ENCODE measurements at regions not wholly inside any gene's neighbourhood (a gene's known extent, or its start where the extent isn't known, plus 50 kb on each side); places are given as distances from the start of the nearest gene placed in this dataset.

- no peak for DNase-seq
Observed at GRCh38 chr1:57984277-57984676, 560.4 kb upstream of the DAB1 start.

GRCh38 chr1:57983441-57983840 lies 559.6 kb upstream of the DAB1 start:
- DNase-seq = no peak

GRCh38 chr1:57982852-57983251 lies 559.0 kb upstream of the DAB1 start:
- DNase-seq = no peak

- no peak for DNase-seq
Observed at GRCh38 chr1:57976216-57976615, 552.4 kb upstream of the DAB1 start.

DNA sequence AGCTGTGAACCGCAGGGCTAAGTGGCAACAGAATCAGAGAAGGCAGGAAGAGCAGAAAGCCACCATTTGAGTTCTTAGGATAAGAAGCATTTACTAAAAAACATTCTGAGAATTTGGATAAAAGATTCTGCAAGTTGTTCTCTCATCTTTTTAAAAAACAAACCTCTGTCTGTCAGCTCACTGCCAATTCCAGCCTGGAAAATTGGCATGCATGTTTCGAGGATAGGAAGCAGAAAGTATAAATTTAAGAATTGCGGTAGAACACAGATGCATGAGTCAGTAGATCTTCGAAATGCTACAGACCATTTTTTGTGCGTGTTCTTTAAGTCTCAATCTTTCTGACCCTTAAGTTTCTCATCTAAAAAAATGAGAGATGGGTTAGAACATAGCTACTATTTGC lies 544.5 kb upstream of the DAB1 start:
- no peak for DNase-seq

DNA sequence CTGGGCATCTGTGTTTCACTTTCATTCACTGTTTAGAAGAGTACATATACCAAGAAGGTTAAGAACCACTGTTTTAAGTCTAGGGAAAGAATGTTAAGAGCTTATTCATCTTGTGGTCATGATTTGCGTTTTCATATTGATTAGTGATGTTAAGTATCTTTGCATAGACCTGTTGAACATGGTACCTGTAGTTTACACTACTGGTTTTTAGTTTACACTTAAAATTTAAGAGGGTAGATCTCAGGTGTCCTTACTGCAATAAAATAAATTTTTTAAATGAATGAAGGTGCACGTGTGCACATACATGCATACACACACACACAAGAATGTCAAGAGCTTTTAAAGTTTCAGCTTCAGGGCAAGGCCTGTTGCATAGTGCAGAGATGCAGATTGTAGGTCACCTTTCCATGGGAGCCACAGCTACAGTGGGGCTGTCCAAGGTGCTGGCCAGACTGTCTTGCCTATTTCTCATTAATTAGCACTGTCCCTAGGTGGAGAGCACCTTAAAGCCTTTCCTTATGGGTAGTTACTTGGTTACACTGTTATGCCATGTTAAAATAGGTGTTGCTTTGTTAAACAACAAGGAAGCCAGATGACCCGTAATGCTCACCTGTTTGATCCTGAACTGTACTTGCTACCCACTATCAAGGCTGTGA lies 543.0 kb upstream of the DAB1 start:
- peak; percentile 44 for DNase-seq

DNA sequence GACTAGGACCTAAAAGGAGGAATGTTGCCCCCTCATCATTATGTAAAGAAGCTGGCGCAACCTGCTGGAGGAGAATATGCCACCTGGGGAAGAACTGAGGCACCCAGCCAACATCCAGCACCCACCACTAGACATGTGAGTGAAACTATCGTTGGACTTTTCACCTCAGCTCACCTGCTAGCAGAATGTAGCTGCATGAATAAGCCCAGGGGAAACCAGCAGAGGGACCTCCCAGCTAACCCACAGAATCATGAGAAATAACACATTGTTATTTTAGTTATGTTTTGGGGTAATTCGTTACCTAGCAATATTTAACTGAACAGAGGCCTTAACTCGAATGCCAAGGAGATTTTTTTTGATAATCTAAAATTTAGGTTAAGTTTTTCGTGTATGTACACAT lies 542.5 kb upstream of the DAB1 start:
- DNase-seq = no peak

GRCh38 chr1:57963581-57963980 lies 539.7 kb upstream of the DAB1 start:
- no peak for DNase-seq

DNA sequence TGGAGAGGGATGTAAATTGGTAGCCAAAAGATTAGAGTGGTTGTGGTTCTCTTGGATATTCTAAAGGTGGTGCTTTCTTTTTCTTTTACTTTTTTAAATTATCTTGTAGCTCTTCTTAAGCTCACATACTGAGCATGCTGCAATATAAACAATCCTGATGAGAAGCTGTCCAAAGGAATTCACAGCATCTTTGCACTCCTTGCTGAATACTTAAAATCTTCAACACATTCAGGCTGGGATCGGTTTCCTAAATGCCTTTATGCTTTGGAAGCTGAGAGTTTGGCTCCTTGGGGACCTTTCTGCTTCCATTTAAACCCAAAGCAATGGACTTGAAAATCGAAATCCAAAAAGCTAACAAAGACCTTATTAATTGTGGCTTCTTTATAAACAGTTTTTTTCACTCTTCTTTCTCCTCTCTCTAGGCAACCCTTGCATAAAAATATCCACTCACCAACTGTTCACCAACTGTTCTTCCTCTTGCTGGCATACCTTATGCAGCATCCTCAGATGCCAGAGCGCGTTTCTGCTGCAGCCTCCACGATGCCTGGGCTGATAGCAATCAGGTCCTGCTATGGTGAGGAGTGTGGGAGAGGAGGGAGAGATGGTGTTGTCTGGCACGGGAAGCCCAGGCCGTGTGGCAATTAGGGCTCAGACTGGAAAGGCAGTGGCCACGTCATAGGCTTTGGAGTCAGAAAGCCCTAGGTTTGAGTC lies 535.8 kb upstream of the DAB1 start:
- no peak for DNase-seq

GRCh38 chr1:57957576-57957975 lies 533.7 kb upstream of the DAB1 start:
- no peak for DNase-seq

GRCh38 chr1:57951390-57951789 lies 527.5 kb upstream of the DAB1 start:
- DNase-seq = no peak

- DNase-seq = no peak
Observed at GRCh38 chr1:57949168-57949567, 525.3 kb upstream of the DAB1 start.

- no peak for DNase-seq
Observed at GRCh38 chr1:57947471-57947870, 523.6 kb upstream of the DAB1 start.

DNA sequence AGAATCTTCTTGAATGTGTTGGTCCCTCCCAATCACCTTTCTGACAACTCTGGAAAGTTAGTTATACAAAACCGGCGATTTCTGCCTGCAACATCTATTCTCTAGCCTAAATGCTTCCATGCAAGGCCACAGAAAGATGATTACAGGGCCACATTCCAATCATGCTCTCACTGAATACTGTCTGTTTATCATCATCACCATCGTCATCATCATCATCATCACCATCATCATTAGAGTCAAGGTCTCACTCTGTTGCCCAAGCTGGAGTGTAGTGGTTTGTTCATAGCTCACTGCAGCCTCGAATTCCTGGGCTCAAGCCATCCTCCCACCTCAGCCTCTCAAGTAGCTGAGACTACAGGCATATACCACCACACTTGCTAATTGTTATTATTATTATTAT lies 521.2 kb upstream of the DAB1 start:
- no peak for DNase-seq

GRCh38 chr1:57943365-57943764 lies 519.5 kb upstream of the DAB1 start:
- no peak for DNase-seq

DNA sequence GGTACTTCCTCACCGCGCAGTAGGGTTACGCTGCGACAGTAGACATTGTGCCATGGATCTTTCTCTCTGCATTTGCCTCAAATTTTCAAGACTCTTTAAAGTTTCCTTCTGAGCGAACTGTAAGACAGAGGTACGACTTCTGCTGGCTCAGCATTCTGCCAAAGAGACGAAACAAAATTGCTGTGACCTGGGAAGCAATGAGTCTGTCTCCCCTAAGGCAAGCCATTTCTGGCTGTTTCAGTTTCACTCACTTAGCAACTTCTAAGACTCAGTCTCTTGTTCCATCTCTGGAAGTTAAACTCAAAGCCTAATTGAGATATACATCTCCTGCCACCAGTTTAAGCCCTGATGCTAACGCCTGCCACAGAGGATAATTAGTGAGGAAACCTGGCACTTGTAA lies 510.9 kb upstream of the DAB1 start:
- DNase-seq = no peak

DNA sequence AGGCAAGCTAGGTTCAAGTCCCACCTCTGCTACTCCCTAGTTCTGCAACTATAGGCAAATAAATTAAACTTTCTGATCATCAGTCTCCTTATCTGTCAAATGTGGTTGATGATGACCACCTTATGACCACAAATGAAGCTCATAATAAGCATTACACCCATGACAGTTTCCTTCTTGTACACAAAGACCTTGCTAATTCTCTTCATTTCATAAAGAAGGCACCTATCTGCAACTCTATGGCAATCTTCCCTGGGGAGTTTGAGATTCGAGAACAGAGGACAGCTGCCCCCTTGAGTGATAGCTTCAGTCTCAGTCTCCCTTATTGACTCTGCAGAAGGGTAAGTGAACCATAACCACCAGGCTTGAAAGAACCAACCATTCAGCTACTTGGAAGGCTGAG lies 503.1 kb upstream of the DAB1 start:
- DNase-seq = no peak

DNA sequence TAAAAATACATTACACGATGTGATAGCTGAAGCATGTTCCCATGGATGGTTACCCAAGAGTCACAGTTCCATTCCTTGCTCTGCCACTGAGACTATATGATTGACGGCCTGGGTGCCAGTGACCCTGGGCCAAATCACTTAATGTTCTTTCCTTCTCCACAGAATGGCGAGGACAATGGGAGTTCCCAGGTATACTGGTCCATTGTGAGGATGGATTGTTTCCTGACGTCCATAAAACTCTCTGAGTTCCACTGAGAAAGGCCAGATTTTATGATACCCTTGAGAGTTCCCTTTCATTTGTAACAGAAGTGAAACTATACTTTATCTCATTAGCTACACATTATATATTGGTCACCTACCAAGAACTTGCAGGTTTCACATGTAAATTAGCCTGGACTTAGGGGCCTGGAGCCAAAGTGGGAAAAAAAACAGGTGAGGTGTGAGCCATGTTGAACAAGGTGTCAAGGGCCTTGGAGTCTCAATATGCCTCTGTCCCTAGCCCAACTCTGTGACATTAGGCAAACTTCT lies 502.2 kb upstream of the DAB1 start:
- DNase-seq = no peak

DNA sequence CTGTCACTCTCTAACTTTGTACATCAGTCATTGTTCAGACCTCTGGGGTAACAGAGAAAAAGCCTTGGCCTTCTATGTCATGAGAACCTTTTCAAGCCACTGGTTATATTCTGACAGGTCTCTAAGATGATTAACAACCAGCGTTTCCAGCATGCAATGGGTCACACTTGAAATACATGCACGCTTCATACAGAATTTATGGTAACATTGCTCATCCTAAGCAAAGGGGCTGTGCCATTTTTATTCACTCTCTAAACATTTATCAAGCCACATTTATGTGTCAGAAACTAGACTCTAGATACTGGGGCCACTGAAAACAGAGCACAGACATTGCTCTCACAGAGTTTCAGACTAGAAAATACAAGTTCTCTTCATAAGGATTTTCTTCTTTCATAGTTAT lies 501.4 kb upstream of the DAB1 start:
- DNase-seq = no peak

- no peak for DNase-seq
Observed at GRCh38 chr1:57922130-57922529, 498.3 kb upstream of the DAB1 start.

GRCh38 chr1:57916041-57916440 lies 492.2 kb upstream of the DAB1 start:
- no peak for DNase-seq

DNA sequence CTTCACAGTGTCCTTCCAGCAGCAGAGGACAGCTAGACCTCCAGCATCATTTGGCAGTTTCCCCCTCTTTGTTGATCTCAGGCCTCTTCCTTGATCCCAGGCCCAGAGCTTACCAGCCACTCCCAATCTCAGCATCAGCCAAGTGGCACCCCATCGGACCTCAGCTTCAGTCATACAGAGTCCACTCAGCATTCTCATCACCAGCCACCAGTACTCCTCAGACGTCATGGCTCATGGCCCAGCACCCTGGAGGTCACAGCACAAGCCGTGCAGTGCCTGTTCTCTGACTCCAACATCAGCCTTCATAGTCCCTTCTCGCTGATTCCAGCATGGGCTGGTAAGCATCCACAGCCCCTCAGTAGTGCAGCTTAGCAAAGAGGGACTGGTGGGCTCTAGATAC lies 487.6 kb upstream of the DAB1 start:
- no peak for DNase-seq

DNA sequence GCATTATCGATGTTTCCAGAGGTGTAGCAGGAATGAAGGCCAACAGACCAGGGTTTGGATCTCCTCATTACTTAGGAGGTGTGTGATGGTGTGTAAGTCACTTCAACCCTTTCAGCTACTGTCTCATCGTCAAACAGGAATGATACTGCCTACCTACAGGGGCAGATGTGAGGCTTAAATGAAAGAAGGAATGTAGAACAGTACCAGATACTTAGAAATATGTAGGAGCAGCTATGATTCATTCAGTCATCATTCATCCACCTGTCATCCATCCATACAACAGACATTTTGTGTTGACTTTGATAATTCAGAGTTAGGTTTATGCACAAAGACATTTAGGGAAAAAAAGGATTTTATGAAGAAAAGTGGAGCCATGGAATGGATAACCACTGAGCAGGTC lies 486.9 kb upstream of the DAB1 start:
- no peak for DNase-seq

- DNase-seq = no peak
Observed at GRCh38 chr1:57910305-57910704, 486.4 kb upstream of the DAB1 start.

All from right forelimb (tissue), 1 donor.